Keratinocyte (primary cell): ENCODE measurements at regions not wholly inside any gene's neighbourhood (a gene's known extent, or its start where the extent isn't known, plus 50 kb on each side); places are given as distances from the start of the nearest gene placed in this dataset.

Source experiments
- DNase-seq: peaks from one replicate; pipeline ENCODE4 v3.0.0-alpha.2; 2011; ENCODE audit warnings: low read depth, missing footprints, low spot score
- FAIRE-seq: peaks from 2 replicates; lab custom pipeline; 2011; peaks lifted over from hg19 to GRCh38; lab: Jason Lieb, UNC
- H2AFZ ChIP-seq: 2 replicates; pipeline ENCODE4 v1.6.0; 2012; ENCODE audit warnings: low read length, control low read depth, inconsistent platforms; ENCODE audit not compliant: control insufficient read depth
- H3K27ac ChIP-seq: 2 replicates; pipeline ENCODE4 v1.5.1; 2011; ENCODE audit warnings: low read length; ENCODE audit not compliant: control insufficient read depth, insufficient read depth
- H3K27me3 ChIP-seq: 3 replicates; pipeline ENCODE4 v1.6.0; 2011; ENCODE audit warnings: low read length; ENCODE audit not compliant: control insufficient read depth, insufficient read depth; ENCODE audit errors: extremely low read depth
- H3K36me3 ChIP-seq, 2 experiments: 2 replicates in 1 of 2; 3 replicates in 1 of 2; pipeline ENCODE4 v1.5.1; 2011; ENCODE audit warnings: low read length in 2 of 2, mild to moderate bottlenecking in 1 of 2; ENCODE audit not compliant: control insufficient read depth in 2 of 2, insufficient read depth in 2 of 2; ENCODE audit errors: extremely low read depth in 1 of 2
- H3K4me1 ChIP-seq: 3 replicates; pipeline ENCODE4 v1.5.1; 2011; ENCODE audit warnings: low read length; ENCODE audit not compliant: control insufficient read depth, insufficient read depth; ENCODE audit errors: extremely low read depth
- H3K4me2 ChIP-seq: 3 replicates; pipeline ENCODE4 v1.6.0; 2011; ENCODE audit warnings: low read depth, low read length; ENCODE audit not compliant: control insufficient read depth, insufficient read depth; ENCODE audit errors: extremely low read depth
- H3K4me3 ChIP-seq, 3 experiments: fragments of 200-600 bp in 1 of 3; sonication (generic) in 1 of 3; 2 replicates in 2 of 3; 3 replicates in 1 of 3; pipeline ENCODE4 v1.5.1; 2011 to 2016; ENCODE audit warnings: low read length in 3 of 3, mild to moderate bottlenecking in 3 of 3, control low read depth in 2 of 3, inconsistent platforms in 1 of 3, low read depth in 1 of 3, mixed read lengths in 1 of 3, mixed run types in 1 of 3, moderate library complexity in 1 of 3; ENCODE audit not compliant: control insufficient read depth in 2 of 3, insufficient read depth in 2 of 3; ENCODE audit errors: extremely low read depth in 1 of 3
- H3K79me2 ChIP-seq: 2 replicates; pipeline ENCODE4 v1.6.0; 2012; ENCODE audit warnings: low read length; ENCODE audit not compliant: control insufficient read depth, insufficient read depth
- H3K9ac ChIP-seq: 3 replicates; pipeline ENCODE4 v1.6.0; 2011; ENCODE audit warnings: low read length; ENCODE audit not compliant: control insufficient read depth, insufficient read depth; ENCODE audit errors: extremely low read depth
- H3K9me1 ChIP-seq: 3 replicates; pipeline ENCODE4 v1.6.0; 2011; ENCODE audit warnings: low read length; ENCODE audit not compliant: control insufficient read depth, insufficient read depth; ENCODE audit errors: extremely low read depth
- H3K9me3 ChIP-seq: 2 replicates; pipeline ENCODE4 v1.5.1; 2012; ENCODE audit warnings: low read depth, low read length; ENCODE audit not compliant: control insufficient read depth
- H4K20me1 ChIP-seq: 3 replicates; pipeline ENCODE4 v1.6.0; 2011; ENCODE audit warnings: low read length; ENCODE audit not compliant: control insufficient read depth, insufficient read depth; ENCODE audit errors: extremely low read depth
- CTCF ChIP-seq, 3 experiments: IDR thresholded peaks in 1 of 3; conservative IDR thresholded peaks in 1 of 3; optimal IDR thresholded peaks in 1 of 3; 2 replicates in 2 of 3; 3 replicates in 1 of 3; pipeline versions ENCODE3 to v1.5.1; 2011; ENCODE audit warnings: low read length in 3 of 3, mild to moderate bottlenecking in 3 of 3, moderate library complexity in 2 of 3, control low read depth in 1 of 3, inconsistent platforms in 1 of 3; ENCODE audit not compliant: insufficient read depth in 2 of 3; ENCODE audit errors: extremely low read depth in 1 of 3
- EZH2 ChIP-seq: IDR thresholded peaks from one replicate; pipeline ENCODE4 v1.6.1; 2012; ENCODE audit warnings: inconsistent platforms, mild to moderate bottlenecking, low read length, moderate library complexity
- dilution Hi-C: fragments of 300-500 bp; cut with MboI; formaldehyde crosslinking; loops from one replicate; pipeline ENCODE4 v1.7.0; 2020; ENCODE audit warnings: low sequenced_read_pairs; ENCODE audit not compliant: extremely low pct_ligation_motif_present

GRCh38 chr17:56675876-56676660, 82.6 kb downstream of the NOG start:
- H3K27ac ChIP-seq, result no peak overlapping the region
- peaks cover 44% of the 10 kb centered on the region for H3K4me1 ChIP-seq
- H3K9ac ChIP-seq, result no peak overlapping the region
- DNase-seq, result no peak
- H2AFZ ChIP-seq, result no peak overlapping the region
- dilution Hi-C loops, result no loop called here
- H3K9me3 ChIP-seq, result no peaks in the 10 kb centered on the region
- H3K4me3 ChIP-seq, result no peak overlapping the region
- no peaks in the 10 kb centered on the region for H4K20me1 ChIP-seq
- no peaks in the 10 kb centered on the region for H3K79me2 ChIP-seq
- no peak overlapping the region for H3K4me2 ChIP-seq
- H3K9me1 ChIP-seq, result no peaks in the 10 kb centered on the region
- TF ChIP-seq CTCF (optimal IDR thresholded peaks at IDR 0.05 in 1 of 3, IDR thresholded peaks at IDR 0.05 in 1 of 3, conservative IDR thresholded peaks at IDR 0.05 in 1 of 3; ENCODE audit: extremely low read depth in 1 of 3, insufficient read depth in 2 of 3, low read length in 3 of 3) (no peak), EZH2 (no peak)
- H3K27me3 ChIP-seq, result no peaks in the 10 kb centered on the region
- FAIRE-seq, result no peak
- no peaks in the 10 kb centered on the region for H3K36me3 ChIP-seq

- FAIRE-seq (peak; percentile 69), DNase-seq (no peak)
- dilution Hi-C loops, result no loop called here
- TF ChIP-seq CTCF (optimal IDR thresholded peaks at IDR 0.05 in 1 of 3, IDR thresholded peaks at IDR 0.05 in 1 of 3, conservative IDR thresholded peaks at IDR 0.05 in 1 of 3; ENCODE audit: extremely low read depth in 1 of 3, insufficient read depth in 2 of 3, low read length in 3 of 3) (peak in 2 of 3 experiments; percentile 12 to 26), EZH2 (no peak)
- Histone ChIP-seq H3K9ac (no peak overlapping the region), H3K4me1 (peaks cover 51% of the 10 kb centered on the region), H3K79me2 (no peaks in the 10 kb centered on the region), H3K4me2 (no peak overlapping the region), H3K9me3 (no peaks in the 10 kb centered on the region), H3K36me3 (no peaks in the 10 kb centered on the region), H4K20me1 (no peaks in the 10 kb centered on the region), H2AFZ (no peak overlapping the region), H3K27me3 (no peaks in the 10 kb centered on the region), H3K9me1 (no peaks in the 10 kb centered on the region), H3K27ac (no peak overlapping the region), H3K4me3 (no peak overlapping the region)
These were observed 83.3 kb downstream of the NOG start for GRCh38 chr17:56676810-56677209.
